BJ (cell line): ENCODE measurements at regions not wholly inside any gene's neighbourhood (a gene's known extent, or its start where the extent isn't known, plus 50 kb on each side); places are given as distances from the start of the nearest gene placed in this dataset.

ENCODE experiments used
- CTCF ChIA-PET: fragments of 350-600 bp; formaldehyde crosslinking; extraction: SDS; loops from one replicate; lab custom pipeline; 2021; ENCODE audit warnings: antibody characterized with exemption, inconsistent platforms; lab: Yijun Ruan, JAX
- POLR2A ChIA-PET: fragments of 300-600 bp; sonication (Branson Sonifier 250); formaldehyde crosslinking; extraction: SDS; loops from one replicate; lab custom pipeline; 2021; ENCODE audit warnings: antibody characterized with exemption; lab: Charles Lee
- DNase-seq: peaks from one replicate; pipeline ENCODE4 v3.0.0-alpha.2; 2011; ENCODE audit warnings: low read depth
- H3K27me3 ChIP-seq: 2 replicates; pipeline ENCODE4 v1.6.0; 2011; ENCODE audit warnings: low read length; ENCODE audit not compliant: control insufficient read depth, insufficient read depth
- H3K36me3 ChIP-seq: 2 replicates; pipeline ENCODE4 v1.5.1; 2011; ENCODE audit warnings: low read length; ENCODE audit not compliant: control insufficient read depth, insufficient read depth
- H3K4me3 ChIP-seq: 2 replicates; pipeline ENCODE4 v1.5.1; 2011; ENCODE audit warnings: low read depth, mild to moderate bottlenecking, control low read depth, low read length
- TF ChIP-seq, protein P1 (sequence below): IDR thresholded peaks from 2 replicates; pipeline ENCODE4 v1.5.1; 2011; ENCODE audit warnings: low read depth, mild to moderate bottlenecking, control low read depth, inconsistent platforms, low read length, moderate library complexity; ENCODE audit not compliant: insufficient read depth

- Histone ChIP-seq H3K36me3 (no peaks in the 10 kb centered on the region), H3K27me3 (no peaks in the 10 kb centered on the region), H3K4me3 (no peak overlapping the region)
- CTCF ChIA-PET: no interaction called here
- TF ChIP-seq, protein P1, sequence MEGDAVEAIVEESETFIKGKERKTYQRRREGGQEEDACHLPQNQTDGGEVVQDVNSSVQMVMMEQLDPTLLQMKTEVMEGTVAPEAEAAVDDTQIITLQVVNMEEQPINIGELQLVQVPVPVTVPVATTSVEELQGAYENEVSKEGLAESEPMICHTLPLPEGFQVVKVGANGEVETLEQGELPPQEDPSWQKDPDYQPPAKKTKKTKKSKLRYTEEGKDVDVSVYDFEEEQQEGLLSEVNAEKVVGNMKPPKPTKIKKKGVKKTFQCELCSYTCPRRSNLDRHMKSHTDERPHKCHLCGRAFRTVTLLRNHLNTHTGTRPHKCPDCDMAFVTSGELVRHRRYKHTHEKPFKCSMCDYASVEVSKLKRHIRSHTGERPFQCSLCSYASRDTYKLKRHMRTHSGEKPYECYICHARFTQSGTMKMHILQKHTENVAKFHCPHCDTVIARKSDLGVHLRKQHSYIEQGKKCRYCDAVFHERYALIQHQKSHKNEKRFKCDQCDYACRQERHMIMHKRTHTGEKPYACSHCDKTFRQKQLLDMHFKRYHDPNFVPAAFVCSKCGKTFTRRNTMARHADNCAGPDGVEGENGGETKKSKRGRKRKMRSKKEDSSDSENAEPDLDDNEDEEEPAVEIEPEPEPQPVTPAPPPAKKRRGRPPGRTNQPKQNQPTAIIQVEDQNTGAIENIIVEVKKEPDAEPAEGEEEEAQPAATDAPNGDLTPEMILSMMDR: no peak
- POLR2A ChIA-PET: no interaction called here
- no peak for DNase-seq
Observed at GRCh38 chr2:83787189-83787588, 671.9 kb downstream of the SUCLG1 start.

DNA sequence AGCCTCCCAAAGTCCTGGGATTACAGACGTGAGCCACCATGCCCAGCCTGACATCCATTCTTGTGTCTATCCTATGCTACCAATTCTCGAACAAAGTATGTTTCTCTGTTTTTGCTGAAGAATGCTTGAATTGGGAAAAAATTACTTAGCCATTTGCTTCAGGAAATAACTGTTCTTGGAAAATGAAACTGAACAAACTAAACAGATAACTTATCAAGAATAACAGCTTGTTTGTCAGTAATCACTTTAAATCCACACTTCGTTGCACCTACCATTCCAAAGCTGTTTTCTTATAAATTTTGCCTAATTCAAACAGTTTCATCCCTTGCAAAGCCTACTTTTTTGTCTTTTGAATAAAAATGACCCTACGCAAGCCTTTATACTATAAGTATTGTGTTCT lies 672.9 kb downstream of the SUCLG1 start:
- ChIA-PET CTCF (no interaction called here), POLR2A (no interaction called here)
- DNase-seq: no peak

DNA sequence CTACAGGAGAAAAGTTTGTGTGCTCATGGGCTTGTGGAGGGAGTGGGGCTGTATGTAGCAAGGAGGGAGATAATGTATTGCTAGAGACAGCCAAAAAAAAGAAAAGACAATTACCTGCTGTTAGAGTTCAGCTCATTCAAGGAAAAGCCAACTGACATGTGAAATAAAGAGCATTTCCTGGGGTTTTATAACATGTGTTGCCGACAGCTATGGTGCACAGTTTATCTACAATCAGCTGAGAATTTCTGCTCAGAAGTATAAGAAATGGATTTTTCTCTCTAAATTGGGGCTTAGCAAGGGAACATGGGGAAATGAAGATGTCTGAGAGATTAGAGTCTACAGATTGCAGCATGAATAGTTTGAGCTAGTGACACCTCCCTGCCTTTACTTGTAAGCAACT lies 674.1 kb downstream of the SUCLG1 start:
- Histone ChIP-seq H3K4me3 (no peak overlapping the region), H3K36me3 (no peaks in the 10 kb centered on the region), H3K27me3 (no peaks in the 10 kb centered on the region)
- DNase-seq: no peak
- ChIA-PET POLR2A (no interaction called here), CTCF (no interaction called here)
- TF ChIP-seq, protein P1: no peak

More for the DNA sequence above, 672.9 kb downstream of the SUCLG1 start:
- Histone ChIP-seq H3K27me3 (no peaks in the 10 kb centered on the region), H3K4me3 (no peak overlapping the region), H3K36me3 (no peaks in the 10 kb centered on the region)
- TF ChIP-seq, protein P1: no peak

DNA sequence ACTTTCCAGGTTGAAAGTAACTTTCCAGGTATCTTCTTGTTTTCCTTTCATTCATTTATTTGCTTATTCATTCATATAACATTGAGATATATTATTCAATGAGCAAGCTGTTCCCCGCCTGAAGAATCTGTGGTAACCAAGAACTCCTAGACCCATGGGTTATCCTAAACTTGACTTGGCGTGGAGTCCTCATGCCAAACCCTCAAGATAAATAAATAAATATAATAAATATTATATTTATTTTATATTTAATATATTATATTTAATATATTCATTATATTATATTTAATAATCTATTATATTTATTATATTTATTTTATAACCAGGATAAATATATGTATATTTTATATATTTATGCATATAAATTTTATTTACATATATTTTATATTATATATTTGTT lies 674.8 kb downstream of the SUCLG1 start:
- POLR2A ChIA-PET: no interaction called here
- H3K36me3 ChIP-seq: no peaks in the 10 kb centered on the region
- TF ChIP-seq, protein P1: no peak
- no peak overlapping the region for H3K4me3 ChIP-seq
- CTCF ChIA-PET: no interaction called here
- no peak for DNase-seq
- H3K27me3 ChIP-seq: no peaks in the 10 kb centered on the region

GRCh38 chr2:83782122-83782521 lies 677.0 kb downstream of the SUCLG1 start:
- Histone ChIP-seq H3K4me3 (no peak overlapping the region), H3K27me3 (no peaks in the 10 kb centered on the region), H3K36me3 (no peaks in the 10 kb centered on the region)
- ChIA-PET CTCF (no interaction called here), POLR2A (no interaction called here)
- no peak for DNase-seq
- TF ChIP-seq, protein P1: no peak
